ENCODE measurements at regions not wholly inside any gene's neighbourhood (a gene's known extent, or its start where the extent isn't known, plus 50 kb on each side); places are given as distances from the start of the nearest gene placed in this dataset.

DNA sequence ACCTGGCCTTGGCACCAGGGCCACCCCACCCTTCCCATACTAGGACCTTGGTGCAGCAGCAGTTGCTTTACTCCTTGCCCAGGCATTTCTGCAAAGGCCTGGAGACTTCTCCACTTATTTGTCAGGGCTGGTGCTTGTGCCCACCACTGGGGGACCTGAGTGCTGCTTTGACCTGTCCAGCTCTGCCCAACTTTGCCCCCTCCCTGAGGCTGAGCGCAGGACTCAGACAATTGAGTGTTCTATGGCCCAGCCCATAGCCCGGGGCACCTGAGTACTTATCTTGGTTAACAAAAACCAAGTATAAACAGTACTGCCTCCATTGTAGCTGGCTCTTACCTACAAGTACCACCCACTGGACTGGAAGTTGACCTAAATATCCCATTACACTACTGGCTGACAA is 406.1 kb upstream of the CHD1 start:
- no peaks in the 10 kb centered on the region for H3K36me3 ChIP-seq
- no peaks in the 10 kb centered on the region for H3K9me3 ChIP-seq
- H3K27me3 ChIP-seq, result no peaks in the 10 kb centered on the region
- H3K4me3 ChIP-seq (ENCODE audit: low read depth, low read length), result no peak overlapping the region
- DNase-seq, result no peak
- no peaks in the 10 kb centered on the region for H3K4me1 ChIP-seq
- TF ChIP-seq, protein P1, sequence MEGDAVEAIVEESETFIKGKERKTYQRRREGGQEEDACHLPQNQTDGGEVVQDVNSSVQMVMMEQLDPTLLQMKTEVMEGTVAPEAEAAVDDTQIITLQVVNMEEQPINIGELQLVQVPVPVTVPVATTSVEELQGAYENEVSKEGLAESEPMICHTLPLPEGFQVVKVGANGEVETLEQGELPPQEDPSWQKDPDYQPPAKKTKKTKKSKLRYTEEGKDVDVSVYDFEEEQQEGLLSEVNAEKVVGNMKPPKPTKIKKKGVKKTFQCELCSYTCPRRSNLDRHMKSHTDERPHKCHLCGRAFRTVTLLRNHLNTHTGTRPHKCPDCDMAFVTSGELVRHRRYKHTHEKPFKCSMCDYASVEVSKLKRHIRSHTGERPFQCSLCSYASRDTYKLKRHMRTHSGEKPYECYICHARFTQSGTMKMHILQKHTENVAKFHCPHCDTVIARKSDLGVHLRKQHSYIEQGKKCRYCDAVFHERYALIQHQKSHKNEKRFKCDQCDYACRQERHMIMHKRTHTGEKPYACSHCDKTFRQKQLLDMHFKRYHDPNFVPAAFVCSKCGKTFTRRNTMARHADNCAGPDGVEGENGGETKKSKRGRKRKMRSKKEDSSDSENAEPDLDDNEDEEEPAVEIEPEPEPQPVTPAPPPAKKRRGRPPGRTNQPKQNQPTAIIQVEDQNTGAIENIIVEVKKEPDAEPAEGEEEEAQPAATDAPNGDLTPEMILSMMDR (IDR thresholded peaks at IDR 0.05; ENCODE audit: low read depth, low read length), result no peak

DNA sequence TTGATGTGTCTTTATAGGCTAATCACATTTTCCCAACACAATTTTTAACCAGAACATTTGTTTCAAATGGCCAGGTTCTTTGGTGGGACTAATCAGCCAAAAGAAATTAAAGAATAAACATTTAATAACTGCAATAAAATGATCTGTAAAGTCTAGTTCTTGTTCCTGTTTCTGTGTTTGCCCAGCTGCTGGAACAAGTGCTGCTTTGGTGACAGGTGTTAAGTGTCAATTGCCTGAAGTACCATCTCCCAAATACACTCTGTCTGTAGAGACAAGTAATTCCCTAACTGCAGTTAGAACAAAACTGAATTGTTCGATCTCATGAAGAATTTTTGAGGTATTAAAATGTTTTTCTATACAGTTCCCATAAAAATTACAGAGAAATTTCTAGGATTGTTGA is 402.3 kb upstream of the CHD1 start:
- TF ChIP-seq, protein P1 (IDR thresholded peaks at IDR 0.05; ENCODE audit: low read depth, low read length), result no peak
- no peak for DNase-seq
- Histone ChIP-seq H3K27me3 (no peaks in the 10 kb centered on the region), H3K4me1 (no peaks in the 10 kb centered on the region), H3K9me3 (no peaks in the 10 kb centered on the region), H3K36me3 (no peaks in the 10 kb centered on the region), H3K4me3 (ENCODE audit: low read depth, low read length) (no peak overlapping the region)

DNA sequence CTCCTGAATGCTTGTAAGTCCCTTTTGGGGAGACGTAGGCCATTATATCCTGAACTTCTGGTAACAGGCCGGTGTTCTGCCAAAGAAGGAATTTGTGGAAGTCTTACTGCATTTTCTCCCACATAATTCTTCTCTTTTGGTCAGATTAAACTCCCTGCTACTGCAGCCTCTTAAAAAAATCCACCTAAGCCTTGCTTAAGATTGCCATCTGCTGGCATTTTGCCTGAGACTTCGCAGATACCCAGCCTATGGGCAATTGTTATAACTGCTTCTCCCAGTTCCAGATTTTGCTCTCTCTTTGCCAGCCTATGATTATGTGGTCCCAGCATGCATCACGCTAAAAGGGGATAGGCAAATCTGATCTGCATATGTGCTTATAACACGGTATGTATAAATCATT is 391.6 kb upstream of the CHD1 start:
- TF ChIP-seq, protein P1 (IDR thresholded peaks at IDR 0.05; ENCODE audit: low read depth, low read length), result no peak
- Histone ChIP-seq H3K27me3 (no peaks in the 10 kb centered on the region), H3K9me3 (no peaks in the 10 kb centered on the region; the same call in 1 of the 2 replicates), H3K4me1 (peaks cover 7% of the 10 kb centered on the region; the same call in 1 of the 2 replicates), H3K36me3 (no peaks in the 10 kb centered on the region), H3K4me3 (ENCODE audit: low read depth, low read length) (no peak overlapping the region)
- DNase-seq, result peak; percentile 48

DNA sequence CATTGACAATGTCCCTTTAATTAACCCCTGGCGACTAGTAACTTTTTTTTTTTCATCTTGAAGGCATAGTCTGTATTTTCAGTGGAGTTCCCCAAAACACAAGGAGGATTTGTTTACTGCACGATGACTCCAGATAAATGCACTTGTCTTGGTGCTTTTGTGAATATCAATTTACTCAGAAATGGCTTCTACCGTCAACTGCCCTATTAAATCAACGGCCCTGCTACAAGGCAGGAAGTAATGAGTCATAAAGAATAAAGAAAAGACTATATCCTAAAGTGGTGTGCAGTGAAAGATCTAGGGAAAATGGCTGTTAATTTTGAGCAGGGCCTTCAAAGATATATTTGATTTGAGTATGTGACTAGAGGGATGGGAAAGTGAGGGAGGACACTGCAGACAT is 388.3 kb upstream of the CHD1 start:
- Histone ChIP-seq H3K36me3 (no peaks in the 10 kb centered on the region), H3K9me3 (no peaks in the 10 kb centered on the region), H3K27me3 (no peaks in the 10 kb centered on the region), H3K4me3 (ENCODE audit: low read depth, low read length) (no peak overlapping the region), H3K4me1 (peaks cover 7% of the 10 kb centered on the region; the same call in 1 of the 2 replicates)
- TF ChIP-seq, protein P1 (IDR thresholded peaks at IDR 0.05; ENCODE audit: low read depth, low read length), result no peak
- no peak for DNase-seq

DNA sequence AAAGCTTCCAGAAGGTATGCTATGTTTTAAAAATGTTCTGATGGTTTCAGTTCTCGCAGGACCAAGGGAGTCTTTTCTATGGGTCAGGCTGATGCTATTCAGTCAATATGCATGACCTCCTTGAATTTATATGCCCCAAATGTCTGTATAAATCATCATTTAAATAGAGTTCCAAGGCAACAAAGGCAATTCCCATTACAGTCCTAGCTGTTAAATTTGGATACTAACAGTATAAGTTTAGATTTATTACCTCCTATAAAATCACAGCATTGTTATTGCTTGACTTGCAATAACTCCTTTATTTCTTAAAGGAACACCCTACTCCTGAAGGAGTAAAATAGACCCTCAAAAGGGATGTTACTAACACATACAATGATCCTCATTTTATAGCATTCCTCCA is 387.7 kb upstream of the CHD1 start:
- H3K27me3 ChIP-seq, result no peaks in the 10 kb centered on the region
- H3K4me1 ChIP-seq, result peaks cover 7% of the 10 kb centered on the region; the same call in 1 of the 2 replicates
- DNase-seq, result no peak
- H3K4me3 ChIP-seq (ENCODE audit: low read depth, low read length), result no peak overlapping the region
- H3K36me3 ChIP-seq, result no peaks in the 10 kb centered on the region
- TF ChIP-seq, protein P1 (IDR thresholded peaks at IDR 0.05; ENCODE audit: low read depth, low read length), result no peak
- no peaks in the 10 kb centered on the region for H3K9me3 ChIP-seq

DNA sequence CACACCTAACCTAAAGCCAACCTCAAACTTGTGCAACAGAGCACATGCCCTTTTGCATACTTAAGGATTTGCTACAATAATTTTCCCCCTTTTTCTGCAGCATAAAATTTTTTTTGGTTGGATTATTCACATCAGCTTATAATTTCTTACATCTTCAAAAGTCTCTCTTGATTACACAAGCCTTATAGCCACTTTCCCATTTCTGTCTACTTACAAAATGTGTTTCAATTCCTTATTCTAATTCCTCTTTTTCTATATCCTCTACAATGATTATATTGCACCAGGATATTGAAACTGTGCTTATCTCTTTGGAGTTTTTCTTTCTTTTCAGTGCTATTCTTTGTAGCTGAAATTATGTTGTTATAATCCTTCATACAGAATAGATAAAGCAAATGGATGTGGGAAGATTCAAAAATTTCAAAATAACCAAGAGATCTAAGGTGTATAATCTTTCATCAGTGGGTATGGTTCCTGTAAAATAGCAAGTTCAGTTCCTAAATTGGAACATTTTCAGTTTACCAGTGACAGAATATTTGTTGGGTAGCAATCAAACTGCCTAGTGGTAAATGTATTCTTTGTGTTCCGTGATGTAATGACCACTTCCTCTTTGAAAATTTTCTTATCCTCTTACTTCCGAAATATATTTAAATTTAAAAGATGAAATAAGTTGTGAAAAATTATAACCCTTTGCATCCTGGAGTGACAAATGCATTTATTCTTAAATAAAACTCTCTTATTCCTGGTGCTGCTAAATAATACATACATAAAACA is 386.8 kb upstream of the CHD1 start:
- Histone ChIP-seq H3K4me3 (ENCODE audit: low read depth, low read length) (no peak overlapping the region), H3K36me3 (no peaks in the 10 kb centered on the region), H3K27me3 (no peaks in the 10 kb centered on the region), H3K4me1 (peaks cover 6% of the 10 kb centered on the region; the same call in 1 of the 2 replicates), H3K9me3 (no peaks in the 10 kb centered on the region)
- TF ChIP-seq, protein P1 (IDR thresholded peaks at IDR 0.05; ENCODE audit: low read depth, low read length), result no peak
- no peak for DNase-seq
